ENCODE measurements at regions not wholly inside any gene's neighbourhood (a gene's known extent, or its start where the extent isn't known, plus 50 kb on each side); places are given as distances from the start of the nearest gene placed in this dataset.

DNA sequence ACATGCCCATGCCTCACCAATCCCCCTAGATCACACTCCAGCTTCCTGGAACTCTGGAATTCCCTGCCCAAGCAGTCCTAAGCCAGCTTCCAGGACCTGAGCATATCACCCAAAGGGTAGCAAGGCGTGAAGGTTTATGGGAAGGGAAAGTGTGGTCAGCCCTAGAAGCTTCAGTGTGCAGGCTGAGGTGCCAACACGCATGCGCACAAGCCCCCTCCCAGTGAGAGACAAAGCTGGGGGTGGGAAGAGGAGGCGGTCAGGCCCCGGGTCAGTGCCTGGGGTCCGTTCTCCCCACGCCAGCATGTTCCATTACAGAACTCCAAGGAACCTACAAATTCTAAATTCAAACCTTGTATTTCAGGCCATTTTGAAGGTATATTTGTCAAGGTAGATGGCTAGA lies 103.6 kb upstream of the C7orf33 start:
- H3K27me3 ChIP-seq (ENCODE audit: control insufficient read depth, insufficient read depth, low read length) = peaks cover 2% of the 10 kb centered on the region
- H3K36me3 ChIP-seq (ENCODE audit: control insufficient read depth, insufficient read depth, low read length) = no peaks in the 10 kb centered on the region
- DNase-seq (ENCODE audit: low read depth) = no peak
- TF ChIP-seq, protein P1, sequence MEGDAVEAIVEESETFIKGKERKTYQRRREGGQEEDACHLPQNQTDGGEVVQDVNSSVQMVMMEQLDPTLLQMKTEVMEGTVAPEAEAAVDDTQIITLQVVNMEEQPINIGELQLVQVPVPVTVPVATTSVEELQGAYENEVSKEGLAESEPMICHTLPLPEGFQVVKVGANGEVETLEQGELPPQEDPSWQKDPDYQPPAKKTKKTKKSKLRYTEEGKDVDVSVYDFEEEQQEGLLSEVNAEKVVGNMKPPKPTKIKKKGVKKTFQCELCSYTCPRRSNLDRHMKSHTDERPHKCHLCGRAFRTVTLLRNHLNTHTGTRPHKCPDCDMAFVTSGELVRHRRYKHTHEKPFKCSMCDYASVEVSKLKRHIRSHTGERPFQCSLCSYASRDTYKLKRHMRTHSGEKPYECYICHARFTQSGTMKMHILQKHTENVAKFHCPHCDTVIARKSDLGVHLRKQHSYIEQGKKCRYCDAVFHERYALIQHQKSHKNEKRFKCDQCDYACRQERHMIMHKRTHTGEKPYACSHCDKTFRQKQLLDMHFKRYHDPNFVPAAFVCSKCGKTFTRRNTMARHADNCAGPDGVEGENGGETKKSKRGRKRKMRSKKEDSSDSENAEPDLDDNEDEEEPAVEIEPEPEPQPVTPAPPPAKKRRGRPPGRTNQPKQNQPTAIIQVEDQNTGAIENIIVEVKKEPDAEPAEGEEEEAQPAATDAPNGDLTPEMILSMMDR (IDR thresholded peaks at IDR 0.05; ENCODE audit: insufficient read depth, low read length, poor library complexity, severe bottlenecking) = no peak
- H3K4me3 ChIP-seq (ENCODE audit: low read depth, low read length) = no peak overlapping the region

- H3K4me3 ChIP-seq (ENCODE audit: low read depth, low read length) = no peak overlapping the region
- TF ChIP-seq, protein P1 (IDR thresholded peaks at IDR 0.05; ENCODE audit: insufficient read depth, low read length, poor library complexity, severe bottlenecking) = no peak
- H3K36me3 ChIP-seq (ENCODE audit: control insufficient read depth, insufficient read depth, low read length) = no peaks in the 10 kb centered on the region
- DNase-seq (ENCODE audit: low read depth) = no peak
- peaks cover 2% of the 10 kb centered on the region for H3K27me3 ChIP-seq (ENCODE audit: control insufficient read depth, insufficient read depth, low read length)
Measured at GRCh38 chr7:148487912-148488311, 102.7 kb upstream of the C7orf33 start.

GRCh38 chr7:148489678-148490077 lies 100.9 kb upstream of the C7orf33 start:
- DNase-seq (ENCODE audit: low read depth) = no peak
- Histone ChIP-seq H3K27me3 (ENCODE audit: control insufficient read depth, insufficient read depth, low read length) (peaks cover 2% of the 10 kb centered on the region), H3K4me3 (ENCODE audit: low read depth, low read length) (no peak overlapping the region), H3K36me3 (ENCODE audit: control insufficient read depth, insufficient read depth, low read length) (no peaks in the 10 kb centered on the region)
- TF ChIP-seq, protein P1 (IDR thresholded peaks at IDR 0.05; ENCODE audit: insufficient read depth, low read length, poor library complexity, severe bottlenecking) = no peak

DNA sequence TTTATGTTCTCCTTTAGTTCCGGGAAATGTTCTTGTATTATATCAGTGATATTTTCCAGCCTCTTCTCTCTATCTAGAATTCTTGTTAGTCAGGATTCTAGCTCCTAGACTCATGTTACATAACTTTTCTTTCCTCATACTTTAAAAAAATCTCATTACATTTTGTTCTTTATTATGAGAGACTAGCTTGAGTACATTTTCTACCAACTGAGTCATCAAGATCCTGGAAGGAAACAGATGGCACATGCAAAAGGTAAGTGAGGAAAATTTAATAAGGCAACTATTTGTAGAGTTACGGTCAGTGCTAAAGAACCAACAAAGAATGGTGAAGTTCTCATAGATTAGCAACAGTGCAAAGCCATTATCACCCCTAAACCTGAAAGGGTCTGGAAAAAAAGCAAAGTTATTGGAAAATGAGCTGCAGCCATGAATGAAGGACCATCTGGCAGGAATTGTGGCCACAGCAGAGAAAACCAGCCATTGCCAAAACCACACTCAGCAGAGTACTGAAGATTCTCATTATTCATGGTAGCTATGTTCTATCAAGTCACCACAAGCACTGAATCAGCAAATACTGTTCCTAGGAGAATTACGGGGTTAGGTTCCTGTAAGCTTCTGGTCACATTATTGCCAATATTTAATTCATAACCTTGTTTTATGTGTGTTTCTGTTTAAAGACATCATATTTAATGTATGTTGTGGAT lies 98.3 kb upstream of the C7orf33 start:
- Histone ChIP-seq H3K27me3 (ENCODE audit: control insufficient read depth, insufficient read depth, low read length) (peaks cover 2% of the 10 kb centered on the region), H3K36me3 (ENCODE audit: control insufficient read depth, insufficient read depth, low read length) (no peaks in the 10 kb centered on the region), H3K4me3 (ENCODE audit: low read depth, low read length) (no peak overlapping the region)
- no peak for DNase-seq (ENCODE audit: low read depth)
- TF ChIP-seq, protein P1 (IDR thresholded peaks at IDR 0.05; ENCODE audit: insufficient read depth, low read length, poor library complexity, severe bottlenecking) = no peak

DNA sequence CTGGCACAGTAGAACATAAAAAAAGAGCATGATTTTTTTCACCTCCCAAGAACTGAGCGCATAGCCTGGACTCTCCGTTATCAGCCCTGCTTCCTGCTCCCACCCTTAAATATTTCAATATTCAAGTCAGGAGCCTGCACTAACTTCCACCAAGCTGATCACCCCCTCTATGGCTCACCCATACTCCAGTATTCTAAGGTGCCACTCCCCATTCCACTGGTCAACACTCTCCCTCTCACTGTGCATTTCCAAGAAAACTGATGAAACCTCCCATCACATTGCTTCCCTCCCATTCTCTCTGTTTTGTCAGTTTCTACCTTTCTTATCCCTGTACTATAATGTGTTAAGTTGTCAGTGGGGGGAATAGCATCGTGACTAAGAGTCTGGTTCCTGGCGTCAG lies 95.0 kb upstream of the C7orf33 start:
- Histone ChIP-seq H3K4me3 (ENCODE audit: low read depth, low read length) (no peak overlapping the region), H3K36me3 (ENCODE audit: control insufficient read depth, insufficient read depth, low read length) (no peaks in the 10 kb centered on the region), H3K27me3 (ENCODE audit: control insufficient read depth, insufficient read depth, low read length) (peaks cover 3% of the 10 kb centered on the region)
- DNase-seq (ENCODE audit: low read depth) = no peak
- TF ChIP-seq, protein P1 (IDR thresholded peaks at IDR 0.05; ENCODE audit: insufficient read depth, low read length, poor library complexity, severe bottlenecking) = no peak

DNA sequence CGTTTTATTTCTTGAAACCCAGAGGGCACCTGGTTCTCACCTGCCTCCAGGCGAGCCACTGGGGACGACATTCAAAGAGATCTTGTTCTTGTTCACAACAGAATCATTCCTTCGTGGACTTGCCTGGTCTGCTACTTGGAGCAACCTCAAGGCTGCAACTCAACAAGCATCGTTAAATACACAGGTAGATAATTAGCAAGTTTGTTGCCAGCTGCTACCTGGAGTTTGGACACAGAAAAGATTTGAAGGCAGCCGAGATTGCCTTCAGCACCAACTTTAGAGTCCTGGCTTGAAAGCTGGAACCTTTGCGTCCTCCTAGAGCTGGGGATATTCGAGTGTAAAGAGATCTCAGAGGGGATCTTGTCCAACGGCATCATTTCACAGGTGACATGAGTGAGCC lies 89.6 kb upstream of the C7orf33 start:
- DNase-seq (ENCODE audit: low read depth) = no peak

More for the DNA sequence above, 89.6 kb upstream of the C7orf33 start:
- H3K36me3 ChIP-seq (ENCODE audit: control insufficient read depth, insufficient read depth, low read length) = no peaks in the 10 kb centered on the region
- H3K4me3 ChIP-seq (ENCODE audit: low read depth, low read length) = no peak overlapping the region
- TF ChIP-seq, protein P1 (IDR thresholded peaks at IDR 0.05; ENCODE audit: insufficient read depth, low read length, poor library complexity, severe bottlenecking) = no peak
- peaks cover 15% of the 10 kb centered on the region for H3K27me3 ChIP-seq (ENCODE audit: control insufficient read depth, insufficient read depth, low read length)
